HCT116 (cell line): ENCODE measurements at regions not wholly inside any gene's neighbourhood (a gene's known extent, or its start where the extent isn't known, plus 50 kb on each side); places are given as distances from the start of the nearest gene placed in this dataset.

Experiments used
- ATAC-seq: fragments of 200-7000 bp; cut with Tn5 transposase; 2 replicates; pipeline ENCODE4 v1.9.1; 2020; ENCODE audit warnings: mild to moderate bottlenecking, moderate library complexity
- BruUV-seq: library from RNA; stranded (reverse); fragments of 400-500 nt; replicated peaks from 2 replicates; lab custom pipeline; 2021; lab: Mats Ljungman, UMichigan
- CTCF ChIA-PET: fragments of 300-600 bp; sonication (Branson Sonifier 250); formaldehyde crosslinking; loops from one replicate; lab custom pipeline; 2021; ENCODE audit warnings: antibody characterized with exemption; lab: Charles Lee
- POLR2A ChIA-PET: fragments of 300-600, 350-600 bp; sonication (Branson Sonifier 250); formaldehyde crosslinking; loops from one replicate; lab custom pipeline; 2021; ENCODE audit warnings: antibody characterized with exemption; lab: Charles Lee
- RAD21 ChIA-PET, 2 experiments: fragments of 300-600 bp; sonication (Branson Sonifier 250); formaldehyde crosslinking; loops; one replicate each; lab custom pipeline; 2023; ENCODE audit warnings: low total read pairs in 2 of 2; ENCODE audit not compliant: uncharacterized antibody in 2 of 2, unreplicated experiment in 2 of 2, low non-redundant PET in 1 of 2; lab: Charles Lee
- DNase-seq: peaks from one replicate; pipeline ENCODE4 v3.0.0-alpha.2; 2010; ENCODE audit warnings: low read depth, low spot score
- H2AFZ ChIP-seq: fragments of 200-600 bp; shearing (Covaris generic), sonication (generic); 2 replicates; pipeline ENCODE4 v1.6.1; 2017; ENCODE audit warnings: low read depth, mixed run types, mixed read lengths, antibody characterized with exemption, low read length; ENCODE audit not compliant: poor library complexity, severe bottlenecking
- H3K27ac ChIP-seq: 2 replicates; pipeline ENCODE4 v1.5.1; 2012; ENCODE audit warnings: low read depth, low read length
- H3K27me3 ChIP-seq: fragments of 200-600 bp; sonication (generic); 2 replicates; pipeline ENCODE4 v1.6.1; 2016; ENCODE audit warnings: mixed run types, low read length, mixed read lengths; ENCODE audit not compliant: insufficient read depth
- H3K36me3 ChIP-seq, 2 experiments: fragments of 200-500 bp in 1 of 2; fragments of 200-600 bp in 1 of 2; sonication (Bioruptor generic) in 1 of 2; sonication (generic) in 1 of 2; 2 replicates each; pipeline versions ENCODE4 v1.5.1 to v1.6.1; 2014 to 2016; ENCODE audit warnings: low read length in 2 of 2, inconsistent platforms in 1 of 2, mixed read lengths in 1 of 2, mixed run types in 1 of 2; ENCODE audit not compliant: insufficient read depth in 2 of 2, control insufficient read depth in 1 of 2
- H3K4me1 ChIP-seq, 2 experiments: fragments of 200-600 bp in 1 of 2; sonication (generic) in 1 of 2; 2 replicates each; pipeline versions ENCODE4 v1.5.1 to v1.6.1; 2012 to 2017; ENCODE audit warnings: low read length in 2 of 2, inconsistent platforms in 1 of 2, mild to moderate bottlenecking in 1 of 2, mixed read lengths in 1 of 2, mixed run types in 1 of 2, moderate library complexity in 1 of 2; ENCODE audit not compliant: insufficient read depth in 2 of 2, control insufficient read depth in 1 of 2
- H3K4me2 ChIP-seq: fragments of 200-600 bp; sonication (generic); 2 replicates; pipeline ENCODE4 v1.6.1; 2017; ENCODE audit warnings: mixed run types, low read length, mixed read lengths
- H3K4me3 ChIP-seq, 2 experiments: fragments of 200-600 bp in 1 of 2; sonication (generic) in 1 of 2; replicated peaks in 1 of 2; 2 replicates each; pipeline ENCODE4 v1.5.1; 2011 to 2016; ENCODE audit warnings: low read length in 2 of 2, control low read depth in 1 of 2, low read depth in 1 of 2, mild to moderate bottlenecking in 1 of 2, mixed read lengths in 1 of 2, mixed run types in 1 of 2
- H3K79me2 ChIP-seq: fragments of 200-600 bp; sonication (generic); 2 replicates; pipeline ENCODE4 v1.6.1; 2017; ENCODE audit warnings: mild to moderate bottlenecking, mixed run types, low read length, moderate library complexity, mixed read lengths; ENCODE audit not compliant: insufficient read depth
- H3K9ac ChIP-seq: fragments of 200-600 bp; sonication (generic); 2 replicates; pipeline ENCODE4 v1.6.1; 2016; ENCODE audit warnings: low read length, mixed read lengths
- H3K9me2 ChIP-seq: fragments of 200-600 bp; sonication (generic), shearing (Covaris generic); 2 replicates; pipeline ENCODE4 v1.6.1; 2017; ENCODE audit warnings: mixed run types, mild to moderate bottlenecking, moderate library complexity; ENCODE audit not compliant: insufficient read depth
- H3K9me3 ChIP-seq, 2 experiments: fragments of 200-500 bp in 1 of 2; fragments of 200-600 bp in 1 of 2; sonication (Bioruptor generic) in 1 of 2; sonication (generic) in 1 of 2; 2 replicates each; pipeline ENCODE4 v1.6.1; 2014 to 2017; ENCODE audit warnings: low read length in 2 of 2, mixed read lengths in 2 of 2, inconsistent platforms in 1 of 2, low read depth in 1 of 2, mild to moderate bottlenecking in 1 of 2, mixed run types in 1 of 2, moderate library complexity in 1 of 2; ENCODE audit not compliant: control insufficient read depth in 1 of 2, insufficient read depth in 1 of 2
- H4K20me1 ChIP-seq: fragments of 200-600 bp; sonication (generic), shearing (Covaris generic); 2 replicates; pipeline ENCODE4 v1.6.1; 2017; ENCODE audit warnings: mixed run types, mild to moderate bottlenecking, moderate library complexity; ENCODE audit not compliant: insufficient read depth
- CBX3 ChIP-seq: IDR thresholded peaks from 2 replicates; pipeline ENCODE4 v1.6.1; 2012; ENCODE audit warnings: low read depth
- CEBPB ChIP-seq: IDR thresholded peaks from 2 replicates; pipeline ENCODE4 v1.6.1; 2012; ENCODE audit warnings: low read depth
- EGR1 ChIP-seq: IDR thresholded peaks from 2 replicates; pipeline ENCODE4 v1.6.1; 2012; ENCODE audit warnings: low read depth
- EZH2 ChIP-seq: fragments of 200-600 bp; sonication (generic); IDR thresholded peaks from 2 replicates; pipeline ENCODE4 v1.6.1; 2017; ENCODE audit warnings: antibody characterized with exemption, mixed run types
- JUND ChIP-seq: IDR thresholded peaks from 2 replicates; pipeline ENCODE4 v1.6.1; 2012
- POLR2A ChIP-seq: IDR thresholded peaks from 2 replicates; pipeline ENCODE4 v1.7.0; 2011; ENCODE audit warnings: borderline replicate concordance; ENCODE audit not compliant: insufficient read depth, insufficient read length; ENCODE audit errors: extremely low read depth
- RAD21 ChIP-seq: IDR thresholded peaks from 2 replicates; pipeline ENCODE4 v1.6.1; 2012; ENCODE audit warnings: low read depth, mild to moderate bottlenecking
- YY1 ChIP-seq: IDR thresholded peaks from 2 replicates; pipeline ENCODE4 v1.6.1; 2011; ENCODE audit warnings: low read length, low read depth, moderate library complexity, mild to moderate bottlenecking; ENCODE audit not compliant: insufficient replicate concordance; ENCODE audit errors: extremely low read depth
- ZNF274 ChIP-seq: fragments of 200-500 bp; sonication (Bioruptor generic); IDR thresholded peaks from 2 replicates; pipeline ENCODE4 v1.6.1; 2014; ENCODE audit warnings: mild to moderate bottlenecking, low read depth, low read length, inconsistent platforms
- intact Hi-C: fragments of 100-400 bp; cut with micrococcal nuclease; formaldehyde crosslinking; loops from 2 replicates; pipeline ENCODE4 v1.10.0; 2022
- TF ChIP-seq, protein P1 (sequence below): IDR thresholded peaks from 2 replicates; pipeline ENCODE4 v1.6.1; 2012
- TF ChIP-seq, protein P2 (sequence below), 3 experiments: fragments of 200-600 bp in 1 of 3; sonication (generic) in 1 of 3; IDR thresholded peaks in 2 of 3; conservative IDR thresholded peaks in 1 of 3; 2 replicates each; pipeline ENCODE4 v1.5.1; 2012 to 2017; ENCODE audit warnings: low read depth in 2 of 3, low read length in 2 of 3, antibody characterized with exemption in 1 of 3, borderline replicate concordance in 1 of 3, control low read depth in 1 of 3, mild to moderate bottlenecking in 1 of 3, mixed read lengths in 1 of 3, mixed run types in 1 of 3, moderate library complexity in 1 of 3; ENCODE audit not compliant: insufficient read depth in 1 of 3
- TF ChIP-seq, protein P3 (sequence below): IDR thresholded peaks from 2 replicates; pipeline ENCODE4 v1.6.1; 2012

DNA sequence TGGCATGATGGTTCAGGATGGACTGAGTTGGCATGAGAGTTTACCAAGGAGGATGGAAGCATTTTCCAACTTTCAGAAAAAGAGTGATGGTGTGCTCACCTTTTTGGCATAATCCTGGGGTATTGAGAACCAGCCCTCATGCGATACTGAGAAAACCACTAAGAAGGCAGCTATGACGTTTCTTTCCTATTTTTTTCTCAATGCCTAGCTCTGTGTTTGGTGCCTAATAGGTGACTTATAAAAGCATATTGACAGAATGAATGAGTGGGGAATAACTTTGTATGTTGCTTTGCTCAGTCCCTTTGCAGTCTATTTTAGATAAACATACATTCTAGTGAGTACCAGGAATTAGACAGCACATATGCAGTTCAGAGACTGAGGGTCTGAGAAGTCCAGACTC, 816.3 kb downstream of the DHX35 start:
- DNase-seq (no peak), ATAC-seq (no peak)
- no peak overlapping the region for H3K4me3 ChIP-seq
- BruUV-seq: no TSS peak
- H3K9me2 ChIP-seq: no peaks in the 10 kb centered on the region
- no peak overlapping the region for H3K27ac ChIP-seq
- intact Hi-C loops: no loop called here
- RAD21 ChIA-PET: no interaction called here
- POLR2A ChIA-PET: no interaction called here
- no peak overlapping the region for H2AFZ ChIP-seq
- peaks cover 0 to 23% of the 10 kb centered on the region in 2 experiments; a peak in 1 of 4 replicates for H3K9me3 ChIP-seq
- H4K20me1 ChIP-seq: no peaks in the 10 kb centered on the region
- no peaks in the 10 kb centered on the region for H3K36me3 ChIP-seq
- TF ChIP-seq, protein P1, sequence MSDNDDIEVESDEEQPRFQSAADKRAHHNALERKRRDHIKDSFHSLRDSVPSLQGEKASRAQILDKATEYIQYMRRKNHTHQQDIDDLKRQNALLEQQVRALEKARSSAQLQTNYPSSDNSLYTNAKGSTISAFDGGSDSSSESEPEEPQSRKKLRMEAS: no peak
- no peak for TF ChIP-seq POLR2A
- no peak overlapping the region for H3K4me2 ChIP-seq
- no peaks in the 10 kb centered on the region for H3K79me2 ChIP-seq
- H3K4me1 ChIP-seq: no peaks in the 10 kb centered on the region
- no peak overlapping the region for H3K9ac ChIP-seq
- H3K27me3 ChIP-seq: no peaks in the 10 kb centered on the region
- CTCF ChIA-PET: no interaction called here

DNA sequence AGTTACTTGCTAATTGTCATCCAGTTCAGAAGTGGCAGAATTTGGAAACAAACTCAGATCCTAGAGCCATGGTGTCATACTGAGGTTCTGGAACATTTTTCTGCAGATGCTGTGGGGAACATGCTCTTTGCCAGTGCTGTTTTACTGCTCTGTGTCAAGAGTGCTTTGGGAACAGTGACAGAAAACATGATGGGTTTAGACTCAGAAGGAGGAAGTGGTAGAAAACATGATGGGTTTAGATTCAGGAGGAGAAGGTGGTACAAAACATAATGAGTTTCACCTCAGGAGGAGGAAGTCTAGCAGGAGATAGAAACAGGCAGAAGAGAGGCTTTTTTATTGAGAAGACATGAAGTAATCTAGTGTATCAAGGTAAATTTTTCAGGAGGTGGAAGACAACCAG, 815.5 kb downstream of the DHX35 start:
- Histone ChIP-seq H3K9me2 (no peaks in the 10 kb centered on the region), H3K27me3 (no peaks in the 10 kb centered on the region), H3K4me2 (no peak overlapping the region), H3K79me2 (no peaks in the 10 kb centered on the region), H3K9me3 (peaks cover 0 to 20% of the 10 kb centered on the region in 2 experiments; a peak in 1 of 4 replicates), H4K20me1 (no peaks in the 10 kb centered on the region), H3K27ac (no peak overlapping the region), H3K4me1 (no peaks in the 10 kb centered on the region), H2AFZ (no peak overlapping the region), H3K36me3 (no peaks in the 10 kb centered on the region), H3K4me3 (no peak overlapping the region), H3K9ac (no peak overlapping the region)
- BruUV-seq: no TSS peak
- no peak for ATAC-seq
- RAD21 ChIA-PET: no interaction called here
- POLR2A ChIA-PET: no interaction called here
- DNase-seq: no peak
- TF ChIP-seq EGR1 (no peak), ZNF274 (no peak), EZH2 (no peak), JUND (no peak), CEBPB (no peak), RAD21 (no peak), POLR2A (no peak), CBX3 (no peak), YY1 (no peak)
- TF ChIP-seq, protein P2, sequence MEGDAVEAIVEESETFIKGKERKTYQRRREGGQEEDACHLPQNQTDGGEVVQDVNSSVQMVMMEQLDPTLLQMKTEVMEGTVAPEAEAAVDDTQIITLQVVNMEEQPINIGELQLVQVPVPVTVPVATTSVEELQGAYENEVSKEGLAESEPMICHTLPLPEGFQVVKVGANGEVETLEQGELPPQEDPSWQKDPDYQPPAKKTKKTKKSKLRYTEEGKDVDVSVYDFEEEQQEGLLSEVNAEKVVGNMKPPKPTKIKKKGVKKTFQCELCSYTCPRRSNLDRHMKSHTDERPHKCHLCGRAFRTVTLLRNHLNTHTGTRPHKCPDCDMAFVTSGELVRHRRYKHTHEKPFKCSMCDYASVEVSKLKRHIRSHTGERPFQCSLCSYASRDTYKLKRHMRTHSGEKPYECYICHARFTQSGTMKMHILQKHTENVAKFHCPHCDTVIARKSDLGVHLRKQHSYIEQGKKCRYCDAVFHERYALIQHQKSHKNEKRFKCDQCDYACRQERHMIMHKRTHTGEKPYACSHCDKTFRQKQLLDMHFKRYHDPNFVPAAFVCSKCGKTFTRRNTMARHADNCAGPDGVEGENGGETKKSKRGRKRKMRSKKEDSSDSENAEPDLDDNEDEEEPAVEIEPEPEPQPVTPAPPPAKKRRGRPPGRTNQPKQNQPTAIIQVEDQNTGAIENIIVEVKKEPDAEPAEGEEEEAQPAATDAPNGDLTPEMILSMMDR (IDR thresholded peaks at IDR 0.05 in 2 of 3, conservative IDR thresholded peaks at IDR 0.05 in 1 of 3; ENCODE audit: borderline replicate concordance in 1 of 3, insufficient read depth in 1 of 3, low read depth in 2 of 3, low read length in 2 of 3): no peak
- TF ChIP-seq, protein P3, sequence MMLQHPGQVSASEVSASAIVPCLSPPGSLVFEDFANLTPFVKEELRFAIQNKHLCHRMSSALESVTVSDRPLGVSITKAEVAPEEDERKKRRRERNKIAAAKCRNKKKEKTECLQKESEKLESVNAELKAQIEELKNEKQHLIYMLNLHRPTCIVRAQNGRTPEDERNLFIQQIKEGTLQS: no peak
- intact Hi-C loops: no loop called here
- CTCF ChIA-PET: no interaction called here
